SK-N-SH (cell line): ENCODE measurements at regions not wholly inside any gene's neighbourhood (a gene's known extent, or its start where the extent isn't known, plus 50 kb on each side); places are given as distances from the start of the nearest gene placed in this dataset.

Source experiments
- CTCF ChIA-PET: fragments of 300-600, 350-600 bp; formaldehyde crosslinking; extraction: SDS; loops from one replicate; lab custom pipeline; 2021; lab: Yijun Ruan, JAX
- POLR2A ChIA-PET: fragments of 350-600 bp; sonication (Branson Sonifier 250); formaldehyde crosslinking; extraction: SDS; loops from one replicate; lab custom pipeline; 2020; ENCODE audit warnings: antibody characterized with exemption, inconsistent platforms; lab: Yijun Ruan, JAX
- DNase-seq: peaks from one replicate; pipeline ENCODE4 v3.0.0; 2012
- H2AFZ ChIP-seq: fragments of 200-600 bp; sonication (generic); 2 replicates; pipeline ENCODE4 v1.8.1; 2016; ENCODE audit warnings: antibody characterized with exemption, mild to moderate bottlenecking, low read depth
- H3F3A ChIP-seq: fragments of 200-600 bp; sonication (generic); replicated peaks from 2 replicates; pipeline ENCODE3; 2016; ENCODE audit warnings: antibody characterized with exemption, mild to moderate bottlenecking; ENCODE audit not compliant: insufficient read depth
- H3K27ac ChIP-seq, 2 experiments: fragments of 200-500 bp in 1 of 2; fragments of 200-600 bp in 1 of 2; sonication (Bioruptor generic) in 1 of 2; sonication (generic), shearing (Covaris generic) in 1 of 2; 2 replicates each; pipeline versions ENCODE4 v1.5.1 to v1.6.1; 2014 to 2016; ENCODE audit warnings: low read depth in 2 of 2, inconsistent platforms in 1 of 2, low read length in 1 of 2, mild to moderate bottlenecking in 1 of 2, mixed read lengths in 1 of 2
- H3K27me3 ChIP-seq: fragments of 200-600 bp; sonication (generic), shearing (Covaris generic); 2 replicates; pipeline ENCODE4 v1.6.1; 2016; ENCODE audit warnings: mixed run types; ENCODE audit not compliant: insufficient read depth
- H3K36me3 ChIP-seq, 2 experiments: fragments of 200-500 bp in 1 of 2; fragments of 200-600 bp in 1 of 2; sonication (Bioruptor generic) in 1 of 2; sonication (generic) in 1 of 2; replicated peaks in 1 of 2; 2 replicates each; pipeline versions ENCODE3 to v1.5.1; 2014 to 2016; ENCODE audit warnings: low read length in 1 of 2, mild to moderate bottlenecking in 1 of 2; ENCODE audit not compliant: insufficient read depth in 2 of 2, control insufficient read depth in 1 of 2
- H3K4me1 ChIP-seq, 2 experiments: fragments of 200-500 bp in 1 of 2; fragments of 200-600 bp in 1 of 2; sonication (Bioruptor generic) in 1 of 2; sonication (generic), shearing (Covaris generic) in 1 of 2; 2 replicates each; pipeline versions ENCODE4 v1.5.1 to v1.6.1; 2014 to 2016; ENCODE audit warnings: low read depth in 1 of 2, low read length in 1 of 2, mixed run types in 1 of 2; ENCODE audit not compliant: insufficient read depth in 2 of 2, control insufficient read depth in 1 of 2
- H3K4me2 ChIP-seq: fragments of 200-600 bp; sonication (generic), shearing (Covaris generic); 2 replicates; pipeline ENCODE4 v1.6.1; 2017; ENCODE audit warnings: mixed run types
- H3K4me3 ChIP-seq, 2 experiments: fragments of 200-500 bp in 1 of 2; fragments of 200-600 bp in 1 of 2; sonication (Bioruptor generic) in 1 of 2; sonication (generic), shearing (Covaris generic) in 1 of 2; 2 replicates each; pipeline versions ENCODE4 v1.5.1 to v1.8.1; 2014 to 2016; ENCODE audit warnings: low read depth in 2 of 2, inconsistent platforms in 1 of 2, low read length in 1 of 2, mild to moderate bottlenecking in 1 of 2, mixed read lengths in 1 of 2, moderate library complexity in 1 of 2
- H3K79me2 ChIP-seq: fragments of 200-600 bp; sonication (generic); 2 replicates; pipeline ENCODE4 v1.8.1; 2017; ENCODE audit warnings: mild to moderate bottlenecking; ENCODE audit not compliant: insufficient read depth
- H3K9ac ChIP-seq: fragments of 200-600 bp; sonication (generic); 2 replicates; pipeline ENCODE4 v1.6.1; 2017; ENCODE audit warnings: mixed run types
- H3K9me2 ChIP-seq: fragments of 200-600 bp; sonication (generic); 2 replicates; pipeline ENCODE4 v1.6.1; 2017; ENCODE audit warnings: mixed run types
- H3K9me3 ChIP-seq: fragments of 200-600 bp; sonication (generic); 2 replicates; pipeline ENCODE4 v1.6.1; 2017; ENCODE audit warnings: mixed run types, mild to moderate bottlenecking, moderate library complexity
- H4K20me1 ChIP-seq: fragments of 200-600 bp; sonication (generic); 2 replicates; pipeline ENCODE4 v1.6.1; 2017; ENCODE audit warnings: mild to moderate bottlenecking, mixed run types; ENCODE audit not compliant: insufficient read depth
- CHD2 ChIP-seq: fragments of 150-350 bp; IDR thresholded peaks from 2 replicates; pipeline ENCODE4 v1.6.1; 2018; ENCODE audit warnings: low read length; ENCODE audit not compliant: partially characterized antibody
- FOSL2 ChIP-seq: IDR thresholded peaks from 2 replicates; pipeline ENCODE4 v1.4.0; 2012; ENCODE audit warnings: low read depth, mild to moderate bottlenecking, moderate library complexity, borderline replicate concordance
- GABPA ChIP-seq: IDR thresholded peaks from 2 replicates; pipeline ENCODE4 v1.4.0; 2012; ENCODE audit warnings: low read depth, mild to moderate bottlenecking
- MEF2A ChIP-seq: IDR thresholded peaks from 2 replicates; pipeline ENCODE4 v1.4.0; 2012; ENCODE audit warnings: low read depth, borderline replicate concordance
- NRF1 ChIP-seq: IDR thresholded peaks from 2 replicates; pipeline ENCODE4 v1.6.1; 2012; ENCODE audit warnings: low read depth, mild to moderate bottlenecking, low read length
- RFX5 ChIP-seq: IDR thresholded peaks from 2 replicates; pipeline ENCODE4 v1.6.1; 2012; ENCODE audit warnings: mild to moderate bottlenecking, improper control_type of control experiment, low read length
- RXRA ChIP-seq: IDR thresholded peaks from 2 replicates; pipeline ENCODE4 v1.4.0; 2012; ENCODE audit warnings: low read depth, mild to moderate bottlenecking, borderline replicate concordance
- SIN3A ChIP-seq: IDR thresholded peaks from 2 replicates; pipeline ENCODE4 v1.6.1; 2012; ENCODE audit warnings: low read depth, mild to moderate bottlenecking, low read length, moderate library complexity, borderline replicate concordance
- USF1 ChIP-seq: IDR thresholded peaks from 2 replicates; pipeline ENCODE4 v1.4.0; 2012; ENCODE audit warnings: low read depth, borderline replicate concordance
- WGBS: methylation state at CpG from one replicate; pipeline ENCODE4 v1.1.6; 2017; ENCODE audit warnings: low lambda C conversion rate; 5-methylcytosine and 5-hydroxymethylcytosine counted together
- TF ChIP-seq, protein P1 (sequence below): IDR thresholded peaks from 2 replicates; pipeline ENCODE4 v1.6.1; 2012; ENCODE audit warnings: mild to moderate bottlenecking, low read depth, low read length, moderate library complexity
- TF ChIP-seq, protein P2 (sequence below): IDR thresholded peaks from 2 replicates; pipeline ENCODE4 v1.4.0; 2012; ENCODE audit warnings: low read depth, borderline replicate concordance

- Histone ChIP-seq H3F3A (no peaks in the 10 kb centered on the region), H3K9me3 (no peaks in the 10 kb centered on the region), H3K79me2 (no peaks in the 10 kb centered on the region), H3K27ac (no peak overlapping the region), H3K9me2 (no peaks in the 10 kb centered on the region), H3K4me3 (no peak overlapping the region)
- CTCF ChIA-PET, result no interaction called here
- no peak for DNase-seq
- TF ChIP-seq CHD2 (no peak), RXRA (no peak), NRF1 (no peak), USF1 (no peak), RFX5 (no peak)
- TF ChIP-seq, all 33 proteins: peak for 0
- no peaks in the 10 kb centered on the region for H4K20me1 ChIP-seq
- no peaks in the 10 kb centered on the region for H3K27me3 ChIP-seq
- POLR2A ChIA-PET, result no interaction called here
- H2AFZ ChIP-seq, result no peak overlapping the region
- H3K9ac ChIP-seq, result no peak overlapping the region
- no peaks in the 10 kb centered on the region for H3K4me1 ChIP-seq
- H3K4me2 ChIP-seq, result no peak overlapping the region
- no peaks in the 10 kb centered on the region for H3K36me3 ChIP-seq
- WGBS, result 1% methylated on average over 4 of the region's 4 CpGs
These were observed 128.0 kb upstream of the CRBN start for GRCh38 chr3:3307491-3307890.

GRCh38 chr3:3305841-3306240 lies 126.3 kb upstream of the CRBN start:
- CTCF ChIA-PET, result no interaction called here
- no peaks in the 10 kb centered on the region for H4K20me1 ChIP-seq
- DNase-seq, result no peak
- H3K4me1 ChIP-seq, result no peaks in the 10 kb centered on the region
- H3K79me2 ChIP-seq, result no peaks in the 10 kb centered on the region
- H3K9me3 ChIP-seq, result no peaks in the 10 kb centered on the region
- 0% methylated on average over 1 of the region's 1 CpG for WGBS
- H3K36me3 ChIP-seq, result no peaks in the 10 kb centered on the region
- POLR2A ChIA-PET, result no interaction called here
- no peak overlapping the region for H3K27ac ChIP-seq
- H3K9me2 ChIP-seq, result no peaks in the 10 kb centered on the region
- no peak overlapping the region for H3K9ac ChIP-seq
- H2AFZ ChIP-seq, result no peak overlapping the region
- H3K4me3 ChIP-seq, result no peak overlapping the region
- TF ChIP-seq, protein P1, sequence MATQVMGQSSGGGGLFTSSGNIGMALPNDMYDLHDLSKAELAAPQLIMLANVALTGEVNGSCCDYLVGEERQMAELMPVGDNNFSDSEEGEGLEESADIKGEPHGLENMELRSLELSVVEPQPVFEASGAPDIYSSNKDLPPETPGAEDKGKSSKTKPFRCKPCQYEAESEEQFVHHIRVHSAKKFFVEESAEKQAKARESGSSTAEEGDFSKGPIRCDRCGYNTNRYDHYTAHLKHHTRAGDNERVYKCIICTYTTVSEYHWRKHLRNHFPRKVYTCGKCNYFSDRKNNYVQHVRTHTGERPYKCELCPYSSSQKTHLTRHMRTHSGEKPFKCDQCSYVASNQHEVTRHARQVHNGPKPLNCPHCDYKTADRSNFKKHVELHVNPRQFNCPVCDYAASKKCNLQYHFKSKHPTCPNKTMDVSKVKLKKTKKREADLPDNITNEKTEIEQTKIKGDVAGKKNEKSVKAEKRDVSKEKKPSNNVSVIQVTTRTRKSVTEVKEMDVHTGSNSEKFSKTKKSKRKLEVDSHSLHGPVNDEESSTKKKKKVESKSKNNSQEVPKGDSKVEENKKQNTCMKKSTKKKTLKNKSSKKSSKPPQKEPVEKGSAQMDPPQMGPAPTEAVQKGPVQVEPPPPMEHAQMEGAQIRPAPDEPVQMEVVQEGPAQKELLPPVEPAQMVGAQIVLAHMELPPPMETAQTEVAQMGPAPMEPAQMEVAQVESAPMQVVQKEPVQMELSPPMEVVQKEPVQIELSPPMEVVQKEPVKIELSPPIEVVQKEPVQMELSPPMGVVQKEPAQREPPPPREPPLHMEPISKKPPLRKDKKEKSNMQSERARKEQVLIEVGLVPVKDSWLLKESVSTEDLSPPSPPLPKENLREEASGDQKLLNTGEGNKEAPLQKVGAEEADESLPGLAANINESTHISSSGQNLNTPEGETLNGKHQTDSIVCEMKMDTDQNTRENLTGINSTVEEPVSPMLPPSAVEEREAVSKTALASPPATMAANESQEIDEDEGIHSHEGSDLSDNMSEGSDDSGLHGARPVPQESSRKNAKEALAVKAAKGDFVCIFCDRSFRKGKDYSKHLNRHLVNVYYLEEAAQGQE, result no peak
- TF ChIP-seq USF1, result no peak
- TF ChIP-seq GABPA, result no peak
- TF ChIP-seq RFX5, result no peak
- no peak for TF ChIP-seq FOSL2
- no peak for TF ChIP-seq MEF2A
- no peak for TF ChIP-seq SIN3A
- TF ChIP-seq, protein P2, sequence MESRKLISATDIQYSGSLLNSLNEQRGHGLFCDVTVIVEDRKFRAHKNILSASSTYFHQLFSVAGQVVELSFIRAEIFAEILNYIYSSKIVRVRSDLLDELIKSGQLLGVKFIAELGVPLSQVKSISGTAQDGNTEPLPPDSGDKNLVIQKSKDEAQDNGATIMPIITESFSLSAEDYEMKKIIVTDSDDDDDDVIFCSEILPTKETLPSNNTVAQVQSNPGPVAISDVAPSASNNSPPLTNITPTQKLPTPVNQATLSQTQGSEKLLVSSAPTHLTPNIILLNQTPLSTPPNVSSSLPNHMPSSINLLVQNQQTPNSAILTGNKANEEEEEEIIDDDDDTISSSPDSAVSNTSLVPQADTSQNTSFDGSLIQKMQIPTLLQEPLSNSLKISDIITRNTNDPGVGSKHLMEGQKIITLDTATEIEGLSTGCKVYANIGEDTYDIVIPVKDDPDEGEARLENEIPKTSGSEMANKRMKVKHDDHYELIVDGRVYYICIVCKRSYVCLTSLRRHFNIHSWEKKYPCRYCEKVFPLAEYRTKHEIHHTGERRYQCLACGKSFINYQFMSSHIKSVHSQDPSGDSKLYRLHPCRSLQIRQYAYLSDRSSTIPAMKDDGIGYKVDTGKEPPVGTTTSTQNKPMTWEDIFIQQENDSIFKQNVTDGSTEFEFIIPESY, result no peak
- no peaks in the 10 kb centered on the region for H3K27me3 ChIP-seq
- H3F3A ChIP-seq, result no peaks in the 10 kb centered on the region
- H3K4me2 ChIP-seq, result no peak overlapping the region
